ENCODE measurements at regions not wholly inside any gene's neighbourhood (a gene's known extent, or its start where the extent isn't known, plus 50 kb on each side); places are given as distances from the start of the nearest gene placed in this dataset.

- no peak for FAIRE-seq
- TF ChIP-seq CTCF (IDR thresholded peaks at IDR 0.05; ENCODE audit: insufficient read depth, missing control alignments), result no peak
- no peak for DNase-seq (ENCODE audit: insufficient read length, low spot score)
Observed at GRCh38 chr6:169939554-169940164, 188.2 kb downstream of the ERMARD start.

GRCh38 chr6:169938731-169939130, 187.3 kb downstream of the ERMARD start:
- DNase-seq (ENCODE audit: insufficient read length, low spot score), result no peak
- no peak for FAIRE-seq
- TF ChIP-seq CTCF (IDR thresholded peaks at IDR 0.05; ENCODE audit: insufficient read depth, missing control alignments), result no peak

- FAIRE-seq, result no peak
- DNase-seq (ENCODE audit: insufficient read length, low spot score), result no peak
- no peak for TF ChIP-seq CTCF (IDR thresholded peaks at IDR 0.05; ENCODE audit: insufficient read depth, missing control alignments)
Observed at GRCh38 chr6:169938262-169938701, 186.9 kb downstream of the ERMARD start.

GRCh38 chr6:169937389-169938261, 186.2 kb downstream of the ERMARD start:
- no peak for FAIRE-seq
- no peak for TF ChIP-seq CTCF (IDR thresholded peaks at IDR 0.05; ENCODE audit: insufficient read depth, missing control alignments)
- no peak for DNase-seq (ENCODE audit: insufficient read length, low spot score)

- DNase-seq (ENCODE audit: insufficient read length, low spot score), result no peak
- no peak for TF ChIP-seq CTCF (IDR thresholded peaks at IDR 0.05; ENCODE audit: insufficient read depth, missing control alignments)
- FAIRE-seq, result no peak
Observed at GRCh38 chr6:169936355-169936975, 185.0 kb downstream of the ERMARD start.

GRCh38 chr6:169935861-169936260, 184.4 kb downstream of the ERMARD start:
- TF ChIP-seq CTCF (IDR thresholded peaks at IDR 0.05; ENCODE audit: insufficient read depth, missing control alignments), result no peak
- FAIRE-seq (no peak), DNase-seq (ENCODE audit: insufficient read length, low spot score) (no peak)
